Mesenchymal stem cell (in vitro differentiated cells and primary cell): ENCODE measurements at regions not wholly inside any gene's neighbourhood (a gene's known extent, or its start where the extent isn't known, plus 50 kb on each side); places are given as distances from the start of the nearest gene placed in this dataset.

Experiments
- DNase-seq: peaks from one replicate; pipeline ENCODE4 v3.0.0-alpha.2; 2013
- H2AFZ ChIP-seq: one replicate; pipeline ENCODE4 v1.6.1; 2013; ENCODE audit warnings: low read depth, mild to moderate bottlenecking, control low read depth, inconsistent platforms, low read length, moderate library complexity
- H2AK5ac ChIP-seq: 2 replicates; pipeline ENCODE4 v1.6.1; 2013; ENCODE audit warnings: low read length, moderate library complexity, mild to moderate bottlenecking, inconsistent platforms; ENCODE audit not compliant: severe bottlenecking
- H2BK120ac ChIP-seq: one replicate; pipeline ENCODE4 v1.6.1; 2013; ENCODE audit warnings: low read depth, mild to moderate bottlenecking, inconsistent platforms, low read length, moderate library complexity
- H2BK12ac ChIP-seq, 2 experiments: one replicate each; pipeline ENCODE4 v1.6.1; 2013; ENCODE audit warnings: inconsistent platforms in 2 of 2, low read length in 2 of 2, mild to moderate bottlenecking in 2 of 2, moderate library complexity in 2 of 2, control low read depth in 1 of 2
- H2BK15ac ChIP-seq: one replicate; pipeline ENCODE4 v1.6.1; 2013; ENCODE audit warnings: mild to moderate bottlenecking, low read depth, inconsistent platforms; ENCODE audit not compliant: poor library complexity, severe bottlenecking
- H2BK5ac ChIP-seq: 2 replicates; pipeline ENCODE4 v1.6.1; 2013; ENCODE audit warnings: low read depth, mild to moderate bottlenecking, low read length, control low read depth, inconsistent platforms; ENCODE audit not compliant: poor library complexity, severe bottlenecking
- H3K14ac ChIP-seq, 2 experiments: one replicate each; pipeline ENCODE4 v1.6.1; 2013; ENCODE audit warnings: inconsistent platforms in 2 of 2, low read length in 2 of 2, control low read depth in 1 of 2, mild to moderate bottlenecking in 1 of 2, moderate library complexity in 1 of 2
- H3K18ac ChIP-seq, 2 experiments: one replicate each; pipeline ENCODE4 v1.6.1; 2013; ENCODE audit warnings: inconsistent platforms in 2 of 2, low read length in 2 of 2, control low read depth in 1 of 2, low read depth in 1 of 2, mild to moderate bottlenecking in 1 of 2
- H3K23ac ChIP-seq, 2 experiments: one replicate each; pipeline ENCODE4 v1.6.1; 2013; ENCODE audit warnings: inconsistent platforms in 2 of 2, low read length in 2 of 2, mild to moderate bottlenecking in 2 of 2, moderate library complexity in 2 of 2, control low read depth in 1 of 2
- H3K27ac ChIP-seq: 2 replicates; pipeline ENCODE4 v1.5.1; 2013; ENCODE audit warnings: mild to moderate bottlenecking, moderate library complexity, low read length, control low read depth, inconsistent platforms; ENCODE audit not compliant: poor library complexity, severe bottlenecking
- H3K27me3 ChIP-seq, 2 experiments: 2 replicates each; pipeline versions ENCODE4 v1.6.1 to v1.7.0; 2013; ENCODE audit warnings: low read length in 2 of 2, mild to moderate bottlenecking in 2 of 2, moderate library complexity in 2 of 2, control low read depth in 1 of 2, inconsistent platforms in 1 of 2; ENCODE audit not compliant: control insufficient read depth in 1 of 2, insufficient read depth in 1 of 2
- H3K36me3 ChIP-seq, 2 experiments: 2 replicates each; pipeline versions ENCODE4 v1.6.1 to v1.7.0; 2013; ENCODE audit warnings: low read length in 2 of 2, control low read depth in 1 of 2, inconsistent platforms in 1 of 2, low read depth in 1 of 2, mild to moderate bottlenecking in 1 of 2; ENCODE audit not compliant: insufficient read depth in 2 of 2, control insufficient read depth in 1 of 2
- H3K4ac ChIP-seq, 2 experiments: one replicate each; pipeline ENCODE4 v1.6.1; 2013; ENCODE audit warnings: inconsistent platforms in 2 of 2, low read length in 2 of 2, mild to moderate bottlenecking in 2 of 2, moderate library complexity in 2 of 2, control low read depth in 1 of 2, low read depth in 1 of 2
- H3K4me1 ChIP-seq: 2 replicates; pipeline ENCODE4 v1.6.1; 2013; ENCODE audit warnings: low read depth, low read length, control low read depth; ENCODE audit not compliant: control insufficient read depth, insufficient read depth
- H3K4me2 ChIP-seq: 2 replicates; pipeline ENCODE4 v1.6.1; 2013; ENCODE audit warnings: low read length, mild to moderate bottlenecking, inconsistent platforms; ENCODE audit not compliant: poor library complexity, severe bottlenecking
- H3K4me3 ChIP-seq, 2 experiments: 2 replicates each; pipeline versions ENCODE4 v1.5.1 to v1.7.0; 2013; ENCODE audit warnings: low read length in 2 of 2, mild to moderate bottlenecking in 2 of 2, control low read depth in 1 of 2, low read depth in 1 of 2; ENCODE audit not compliant: insufficient read depth in 1 of 2
- H3K79me1 ChIP-seq: replicated peaks from 2 replicates; pipeline ENCODE4 v1.6.1; 2013; ENCODE audit warnings: mild to moderate bottlenecking, control low read depth, low read length, inconsistent platforms; ENCODE audit not compliant: poor library complexity, severe bottlenecking
- H3K9ac ChIP-seq: 2 replicates; pipeline ENCODE4 v1.7.0; 2013; ENCODE audit warnings: mild to moderate bottlenecking, low read length, moderate library complexity
- H3K9me3 ChIP-seq: 2 replicates; pipeline ENCODE4 v1.7.0; 2013; ENCODE audit warnings: mild to moderate bottlenecking, low read length; ENCODE audit not compliant: control insufficient read depth
- H4K8ac ChIP-seq: one replicate; pipeline ENCODE4 v1.6.1; 2013; ENCODE audit warnings: inconsistent platforms, mild to moderate bottlenecking, low read length, moderate library complexity
- H4K91ac ChIP-seq: one replicate; pipeline ENCODE4 v1.6.1; 2013; ENCODE audit warnings: mild to moderate bottlenecking, low read length, inconsistent platforms
- WGBS: methylation state at CpG from one replicate; pipeline ENCODE4 v1.1.7; 2013; ENCODE audit warnings: mixed read lengths; 5-methylcytosine and 5-hydroxymethylcytosine counted together

DNA sequence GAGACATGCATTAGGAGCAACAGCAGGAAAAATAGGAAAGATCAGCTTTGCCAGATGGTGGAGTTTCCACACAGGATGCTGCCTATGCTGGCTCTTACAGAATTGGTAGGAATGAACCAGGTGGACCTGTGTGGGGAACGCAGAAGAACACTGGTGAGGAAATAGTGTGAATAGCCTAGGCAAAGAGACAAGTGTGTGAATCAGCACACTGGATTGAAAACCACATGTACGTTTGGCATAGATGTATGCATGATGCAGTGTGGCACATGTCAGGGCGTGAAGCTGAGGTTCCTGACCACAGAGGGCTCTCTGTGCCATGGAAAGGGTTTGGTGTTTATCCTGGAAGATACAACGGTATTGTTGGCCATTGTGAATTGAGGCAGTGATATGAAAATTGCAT, 156.5 kb upstream of the SLC10A2 start:
- Histone ChIP-seq H4K8ac (no peak overlapping the region), H3K14ac (no peak overlapping the region), H2BK12ac (no peak overlapping the region), H4K91ac (no peak overlapping the region), H3K18ac (no peak overlapping the region), H3K4ac (no peak overlapping the region), H3K4me3 (no peak overlapping the region), H3K79me1 (no peaks in the 10 kb centered on the region), H2BK15ac (no peak overlapping the region), H2BK5ac (no peak overlapping the region), H2BK120ac (no peak overlapping the region), H3K23ac (no peak overlapping the region), H3K9ac (no peak overlapping the region), H3K4me2 (no peak overlapping the region), H3K4me1 (no peaks in the 10 kb centered on the region), H3K27me3 (no peaks in the 10 kb centered on the region), H2AK5ac (no peak overlapping the region), H2AFZ (no peak overlapping the region), H3K36me3 (no peaks in the 10 kb centered on the region), H3K27ac (no peak overlapping the region), H3K9me3 (no peaks in the 10 kb centered on the region)
- no peak for DNase-seq
- 74% methylated on average over 4 of the region's 4 CpGs for WGBS

DNA sequence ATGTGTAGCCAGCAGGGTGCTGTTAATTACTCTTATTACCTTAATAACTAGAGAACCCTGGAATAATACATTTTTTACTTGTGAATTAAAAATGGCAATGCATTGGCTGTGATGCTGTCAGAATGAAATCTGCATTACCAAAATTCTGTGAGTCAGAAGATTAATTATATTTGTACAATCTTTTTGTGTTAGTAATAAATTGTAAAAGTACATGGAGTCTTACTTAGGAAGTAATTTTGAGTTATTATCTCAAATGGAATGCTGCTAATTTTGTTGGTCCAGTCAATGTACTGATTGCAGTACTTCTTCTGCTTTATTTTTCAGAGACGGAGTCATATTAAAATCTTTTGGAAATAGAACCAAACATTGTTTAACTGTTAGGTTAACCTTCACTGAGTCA, 152.0 kb upstream of the SLC10A2 start:
- Histone ChIP-seq H3K79me1 (no peaks in the 10 kb centered on the region), H3K23ac (no peak overlapping the region), H3K27me3 (no peaks in the 10 kb centered on the region), H3K4me1 (no peaks in the 10 kb centered on the region), H2BK5ac (no peak overlapping the region), H3K9me3 (no peaks in the 10 kb centered on the region), H3K27ac (no peak overlapping the region), H2BK15ac (no peak overlapping the region), H3K14ac (no peak overlapping the region), H4K8ac (no peak overlapping the region), H3K4me2 (no peak overlapping the region), H2BK12ac (no peak overlapping the region), H4K91ac (no peak overlapping the region), H2AK5ac (no peak overlapping the region), H2BK120ac (no peak overlapping the region), H2AFZ (no peak overlapping the region), H3K4ac (no peak overlapping the region), H3K9ac (no peak overlapping the region), H3K36me3 (no peaks in the 10 kb centered on the region), H3K4me3 (no peak overlapping the region), H3K18ac (no peak overlapping the region)
- no CpG with 5 or more reads among the region's 1 CpG for WGBS
- DNase-seq, result no peak

DNA sequence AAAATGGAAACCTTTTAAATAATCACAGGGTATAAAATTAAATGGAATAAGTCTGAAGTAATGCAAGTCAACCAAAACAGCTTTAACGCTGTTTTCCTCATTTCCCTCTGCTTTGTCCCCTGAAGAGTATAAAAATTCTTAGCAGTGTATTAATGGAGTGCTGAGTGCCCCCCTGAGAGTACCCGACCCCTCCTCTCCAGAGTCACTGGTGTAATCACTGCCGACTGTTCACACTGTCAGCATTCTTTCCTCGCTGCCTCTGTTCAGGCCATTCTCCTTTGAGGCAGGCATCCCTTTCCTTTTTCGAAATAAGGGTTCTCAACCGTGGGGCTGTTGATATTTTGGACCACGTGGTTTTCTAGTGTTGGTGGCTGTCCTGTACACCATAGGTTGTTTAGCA, 146.9 kb upstream of the SLC10A2 start:
- Histone ChIP-seq H3K27ac (no peak overlapping the region), H2BK12ac (no peak overlapping the region), H2BK120ac (no peak overlapping the region), H3K18ac (no peak overlapping the region), H3K4me3 (no peak overlapping the region), H3K23ac (no peak overlapping the region), H3K79me1 (no peaks in the 10 kb centered on the region), H3K4me1 (no peaks in the 10 kb centered on the region), H4K91ac (no peak overlapping the region), H3K36me3 (no peaks in the 10 kb centered on the region), H3K4me2 (no peak overlapping the region), H3K9me3 (no peaks in the 10 kb centered on the region), H2AK5ac (no peak overlapping the region), H3K27me3 (no peaks in the 10 kb centered on the region), H2AFZ (no peak overlapping the region), H4K8ac (no peak overlapping the region), H2BK15ac (no peak overlapping the region), H3K9ac (no peak overlapping the region), H3K4ac (no peak overlapping the region), H2BK5ac (no peak overlapping the region), H3K14ac (no peak overlapping the region)
- 40% methylated on average over 6 of the region's 7 CpGs for WGBS
- no peak for DNase-seq

DNA sequence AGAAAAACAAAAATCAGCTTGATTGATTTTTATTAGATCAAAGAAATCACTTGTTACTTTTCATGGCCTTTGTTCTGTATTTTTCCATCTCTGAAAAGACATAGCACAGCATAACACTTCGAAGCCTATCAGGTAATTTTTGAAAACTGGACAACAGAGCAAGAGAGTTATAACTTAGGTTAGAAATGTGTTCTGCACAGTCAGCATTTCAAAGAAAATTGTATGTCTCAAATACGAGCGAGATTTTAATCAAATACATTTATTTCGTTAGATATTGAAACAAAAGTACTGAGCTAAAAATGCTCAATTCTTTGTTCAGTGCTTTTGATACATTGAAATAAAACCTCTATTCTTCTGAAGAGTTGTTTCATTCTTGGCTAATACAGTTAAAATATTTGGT, 144.1 kb upstream of the SLC10A2 start:
- DNase-seq, result no peak
- H3K14ac ChIP-seq, result no peak overlapping the region
- no peak overlapping the region for H3K23ac ChIP-seq
- no peak overlapping the region for H3K4ac ChIP-seq
- no peaks in the 10 kb centered on the region for H3K9me3 ChIP-seq
- no peaks in the 10 kb centered on the region for H3K27me3 ChIP-seq
- no peak overlapping the region for H4K91ac ChIP-seq
- no peaks in the 10 kb centered on the region for H3K79me1 ChIP-seq
- H2AFZ ChIP-seq, result no peak overlapping the region
- no peak overlapping the region for H2BK15ac ChIP-seq
- H4K8ac ChIP-seq, result no peak overlapping the region
- no peak overlapping the region for H3K18ac ChIP-seq
- H3K36me3 ChIP-seq, result no peaks in the 10 kb centered on the region
- no peaks in the 10 kb centered on the region for H3K4me1 ChIP-seq
- H2AK5ac ChIP-seq, result no peak overlapping the region
- no peak overlapping the region for H2BK5ac ChIP-seq
- H2BK12ac ChIP-seq, result no peak overlapping the region
- 67% methylated on average over 1 of the region's 4 CpGs for WGBS
- H3K9ac ChIP-seq, result no peak overlapping the region
- H3K4me3 ChIP-seq, result no peak overlapping the region
- no peak overlapping the region for H3K27ac ChIP-seq
- no peak overlapping the region for H2BK120ac ChIP-seq
- H3K4me2 ChIP-seq, result no peak overlapping the region
